ENCODE measurements at regions not wholly inside any gene's neighbourhood (a gene's known extent, or its start where the extent isn't known, plus 50 kb on each side); places are given as distances from the start of the nearest gene placed in this dataset.
A peak's percentile ranks its signal among the peaks of the same experiment; 100 is the strongest.
"Not testable (repeated sequence)": the region's sequence is repeated elsewhere in the genome, so short reads cannot be mapped to it uniquely, and the experiment has no call there.

- Histone ChIP-seq H3K9me3 (ENCODE audit: control insufficient read depth, low read length) (no peaks in the 10 kb centered on the region), H3K36me3 (ENCODE audit: control insufficient read depth, insufficient read depth, low read length) (peaks cover 15% of the 10 kb centered on the region), H3K27me3 (ENCODE audit: control insufficient read depth, insufficient read depth, low read length, poor library complexity, severe bottlenecking) (no peaks in the 10 kb centered on the region), H3K4me1 (ENCODE audit: control insufficient read depth, insufficient read depth, low read length) (no peaks in the 10 kb centered on the region), H3K9ac (ENCODE audit: extremely low read depth, low read length, poor library complexity, severe bottlenecking) (no peak overlapping the region), H3K4me3 (ENCODE audit: low read length) (no peak overlapping the region), H3K27ac (ENCODE audit: low read depth, low read length) (no peak overlapping the region)
- 94 to 99% methylated on average over 8 to 11 of the region's 11 CpGs for WGBS, 2 experiments (ENCODE audit: insufficient coverage in 1 of 2, insufficient read length in 1 of 2)
- no peaks in the 10 kb centered on the region for H3K4me1 Mint-ChIP-seq
- no peaks in the 10 kb centered on the region for H3K9me3 Mint-ChIP-seq
- peaks cover 34% of the 10 kb centered on the region for H3K36me3 Mint-ChIP-seq (ENCODE audit: low read depth)
- no peak for DNase-seq
- H3K4me3 Mint-ChIP-seq: no peak overlapping the region
- H3K27me3 Mint-ChIP-seq (ENCODE audit: insufficient read depth): no peaks in the 10 kb centered on the region
- no peak for TF ChIP-seq CTCF (conservative IDR thresholded peaks at IDR 0.05)
- no peak overlapping the region for H3K27ac Mint-ChIP-seq
Measured at GRCh38 chr12:124375141-124375788, 80.4 kb downstream of the RFLNA start.

GRCh38 chr12:124374567-124374966, 79.7 kb downstream of the RFLNA start:
- H3K4me3 ChIP-seq (ENCODE audit: low read length): no peak overlapping the region
- H3K27me3 Mint-ChIP-seq (ENCODE audit: insufficient read depth): no peaks in the 10 kb centered on the region
- H3K4me3 Mint-ChIP-seq: no peak overlapping the region
- no peaks in the 10 kb centered on the region for H3K9me3 Mint-ChIP-seq
- no peaks in the 10 kb centered on the region for H3K9me3 ChIP-seq (ENCODE audit: control insufficient read depth, low read length)
- no peak overlapping the region for H3K9ac ChIP-seq (ENCODE audit: extremely low read depth, low read length, poor library complexity, severe bottlenecking)
- 75 to 78% methylated on average over 4 to 5 of the region's 5 CpGs for WGBS, 2 experiments (ENCODE audit: insufficient coverage in 1 of 2, insufficient read length in 1 of 2)
- H3K27ac Mint-ChIP-seq: peak overlapping the region; percentile 19
- H3K36me3 ChIP-seq (ENCODE audit: control insufficient read depth, insufficient read depth, low read length): peaks cover 12% of the 10 kb centered on the region
- H3K4me1 ChIP-seq (ENCODE audit: control insufficient read depth, insufficient read depth, low read length): no peaks in the 10 kb centered on the region
- H3K27me3 ChIP-seq (ENCODE audit: control insufficient read depth, insufficient read depth, low read length, poor library complexity, severe bottlenecking): no peaks in the 10 kb centered on the region
- no peaks in the 10 kb centered on the region for H3K4me1 Mint-ChIP-seq
- no peak for DNase-seq
- TF ChIP-seq CTCF (conservative IDR thresholded peaks at IDR 0.05): no peak
- H3K36me3 Mint-ChIP-seq (ENCODE audit: low read depth): peaks cover 31% of the 10 kb centered on the region
- no peak overlapping the region for H3K27ac ChIP-seq (ENCODE audit: low read depth, low read length)

GRCh38 chr12:124374147-124374546, 79.3 kb downstream of the RFLNA start:
- Mint-ChIP-seq H3K36me3 (ENCODE audit: low read depth) (peaks cover 31% of the 10 kb centered on the region), H3K27ac (no peak overlapping the region), H3K27me3 (ENCODE audit: insufficient read depth) (no peaks in the 10 kb centered on the region), H3K9me3 (no peaks in the 10 kb centered on the region), H3K4me1 (no peaks in the 10 kb centered on the region), H3K4me3 (no peak overlapping the region)
- Histone ChIP-seq H3K9ac (ENCODE audit: extremely low read depth, low read length, poor library complexity, severe bottlenecking) (no peak overlapping the region), H3K36me3 (ENCODE audit: control insufficient read depth, insufficient read depth, low read length) (peaks cover 11% of the 10 kb centered on the region), H3K4me1 (ENCODE audit: control insufficient read depth, insufficient read depth, low read length) (no peaks in the 10 kb centered on the region), H3K27ac (ENCODE audit: low read depth, low read length) (no peak overlapping the region), H3K9me3 (ENCODE audit: control insufficient read depth, low read length) (no peaks in the 10 kb centered on the region), H3K27me3 (ENCODE audit: control insufficient read depth, insufficient read depth, low read length, poor library complexity, severe bottlenecking) (no peaks in the 10 kb centered on the region), H3K4me3 (ENCODE audit: low read length) (no peak overlapping the region)
- 96 to 97% methylated on average over 9 to 17 of the region's 17 CpGs for WGBS, 2 experiments (ENCODE audit: insufficient coverage in 1 of 2, insufficient read length in 1 of 2)
- no peak for DNase-seq
- TF ChIP-seq CTCF (conservative IDR thresholded peaks at IDR 0.05): no peak

- H3K9ac ChIP-seq (ENCODE audit: extremely low read depth, low read length, poor library complexity, severe bottlenecking); H3K27me3 Mint-ChIP-seq (ENCODE audit: insufficient read depth); H3K4me3 ChIP-seq (ENCODE audit: low read length); H3K27ac ChIP-seq (ENCODE audit: low read depth, low read length); H3K27me3 ChIP-seq (ENCODE audit: control insufficient read depth, insufficient read depth, low read length, poor library complexity, severe bottlenecking); H3K9me3 Mint-ChIP-seq; H3K4me1 Mint-ChIP-seq; DNase-seq; H3K4me1 ChIP-seq (ENCODE audit: control insufficient read depth, insufficient read depth, low read length); H3K9me3 ChIP-seq (ENCODE audit: control insufficient read depth, low read length); H3K4me3 Mint-ChIP-seq; H3K27ac Mint-ChIP-seq: not testable (repeated sequence)
- 98 to 99% methylated on average over 9 to 16 of the region's 21 CpGs for WGBS, 2 experiments (ENCODE audit: insufficient coverage in 1 of 2, insufficient read length in 1 of 2)
- peaks cover 33% of the 10 kb centered on the region for H3K36me3 Mint-ChIP-seq (ENCODE audit: low read depth)
- peaks cover 11% of the 10 kb centered on the region for H3K36me3 ChIP-seq (ENCODE audit: control insufficient read depth, insufficient read depth, low read length)
Measured at GRCh38 chr12:124373701-124374100, 78.8 kb downstream of the RFLNA start.

Measured in endodermal cell (in vitro differentiated cells).